GM12872 (cell line): ENCODE measurements at regions not wholly inside any gene's neighbourhood (a gene's known extent, or its start where the extent isn't known, plus 50 kb on each side); places are given as distances from the start of the nearest gene placed in this dataset.

Experiments used
- TF ChIP-seq, protein P1 (sequence below): IDR thresholded peaks from 3 replicates; pipeline ENCODE4 v1.5.1; 2011; ENCODE audit warnings: low read depth, mild to moderate bottlenecking, low read length, moderate library complexity; ENCODE audit not compliant: insufficient read depth

DNA sequence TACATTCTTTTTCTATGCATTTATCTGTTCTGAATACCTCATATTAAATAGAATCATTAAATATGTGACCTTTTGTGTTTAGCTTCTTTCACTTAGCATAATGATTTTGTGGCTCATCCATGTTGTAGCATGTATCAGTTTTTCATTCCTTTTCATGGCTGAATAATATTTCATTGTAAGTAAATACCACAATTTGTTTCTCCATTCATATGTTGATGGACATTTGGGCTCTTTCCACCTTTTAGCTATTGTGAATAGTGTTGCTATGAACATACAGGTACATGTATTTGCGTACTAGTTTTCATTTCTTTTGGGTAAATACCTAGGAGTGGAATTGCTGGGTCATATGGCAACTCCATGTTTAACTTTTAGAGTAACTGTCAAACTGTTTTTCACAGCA lies 85.1 kb downstream of the GNL3L start:
- TF ChIP-seq, protein P1, sequence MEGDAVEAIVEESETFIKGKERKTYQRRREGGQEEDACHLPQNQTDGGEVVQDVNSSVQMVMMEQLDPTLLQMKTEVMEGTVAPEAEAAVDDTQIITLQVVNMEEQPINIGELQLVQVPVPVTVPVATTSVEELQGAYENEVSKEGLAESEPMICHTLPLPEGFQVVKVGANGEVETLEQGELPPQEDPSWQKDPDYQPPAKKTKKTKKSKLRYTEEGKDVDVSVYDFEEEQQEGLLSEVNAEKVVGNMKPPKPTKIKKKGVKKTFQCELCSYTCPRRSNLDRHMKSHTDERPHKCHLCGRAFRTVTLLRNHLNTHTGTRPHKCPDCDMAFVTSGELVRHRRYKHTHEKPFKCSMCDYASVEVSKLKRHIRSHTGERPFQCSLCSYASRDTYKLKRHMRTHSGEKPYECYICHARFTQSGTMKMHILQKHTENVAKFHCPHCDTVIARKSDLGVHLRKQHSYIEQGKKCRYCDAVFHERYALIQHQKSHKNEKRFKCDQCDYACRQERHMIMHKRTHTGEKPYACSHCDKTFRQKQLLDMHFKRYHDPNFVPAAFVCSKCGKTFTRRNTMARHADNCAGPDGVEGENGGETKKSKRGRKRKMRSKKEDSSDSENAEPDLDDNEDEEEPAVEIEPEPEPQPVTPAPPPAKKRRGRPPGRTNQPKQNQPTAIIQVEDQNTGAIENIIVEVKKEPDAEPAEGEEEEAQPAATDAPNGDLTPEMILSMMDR: no peak

DNA sequence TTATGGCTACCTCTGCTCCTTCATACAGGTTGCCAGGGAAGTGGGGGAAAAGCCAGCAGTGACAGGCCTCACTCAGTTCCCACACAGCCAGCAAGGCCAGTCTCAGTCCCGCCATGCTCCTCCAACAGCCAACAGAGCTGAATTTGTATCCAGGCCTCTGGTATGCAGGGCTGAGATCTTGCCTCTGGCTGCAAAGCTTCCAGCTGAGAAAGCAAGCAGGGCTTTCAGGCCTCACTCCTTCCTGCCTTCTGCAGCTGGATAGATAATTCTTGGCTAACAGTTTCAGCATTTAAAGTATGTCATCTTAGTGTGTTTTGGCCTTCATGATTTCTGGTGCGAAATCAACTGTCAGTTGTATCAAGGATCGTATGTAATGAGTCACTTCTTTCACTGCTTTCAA lies 103.6 kb downstream of the GNL3L start:
- TF ChIP-seq, protein P1: no peak

DNA sequence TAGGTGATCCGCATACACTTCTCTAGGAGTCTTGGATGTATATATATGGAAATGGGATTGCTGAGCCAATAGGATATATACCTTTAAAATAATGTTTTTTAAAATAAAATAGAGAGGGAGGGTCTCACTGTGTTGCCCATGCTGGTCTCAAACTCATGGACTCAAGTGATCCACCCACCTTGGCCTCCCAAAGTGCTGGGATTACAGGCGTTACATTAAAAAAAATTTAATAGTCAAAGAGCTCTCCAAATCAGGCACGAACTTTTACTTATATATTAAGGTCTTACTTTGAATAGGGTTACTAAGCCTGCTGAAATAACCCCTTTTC lies 109.0 kb downstream of the GNL3L start:
- TF ChIP-seq, protein P1: no peak

DNA sequence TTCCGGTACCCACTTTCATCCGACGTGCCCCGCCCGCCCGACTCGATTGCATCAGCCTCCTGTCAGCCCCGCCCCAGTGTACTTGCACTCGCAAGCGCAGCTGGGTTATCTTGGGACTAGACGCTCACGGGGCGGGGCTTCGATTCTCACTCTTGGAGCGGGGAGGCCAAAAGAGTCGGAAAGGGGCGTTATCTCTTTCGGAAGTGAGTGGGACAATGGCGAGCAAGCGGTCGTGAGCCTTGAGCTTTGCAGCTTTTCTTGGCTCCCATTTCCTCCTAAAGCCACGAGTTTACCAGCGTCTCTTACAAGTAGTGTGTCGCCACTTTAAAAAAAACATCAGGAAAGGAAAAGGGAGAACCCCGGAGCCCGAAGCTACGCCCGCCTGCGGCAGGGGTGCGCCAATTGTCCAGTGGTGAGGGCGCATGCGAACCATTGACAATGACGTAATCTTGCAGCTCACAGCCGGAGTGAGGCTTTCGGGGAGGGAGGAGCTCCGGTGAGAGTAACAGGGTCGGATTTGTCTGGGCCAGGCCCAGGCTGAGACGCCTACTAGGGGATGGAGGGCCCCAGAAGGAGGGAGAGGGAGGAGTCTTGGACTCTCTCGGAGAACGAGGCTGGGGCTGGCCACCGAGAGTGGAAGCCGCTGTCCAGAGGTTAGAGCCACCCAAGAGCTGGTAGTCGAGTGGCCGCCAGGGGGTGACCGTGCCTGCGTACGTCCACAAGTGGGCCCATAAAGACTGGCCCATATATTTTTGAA lies 109.5 kb downstream of the GNL3L start:
- TF ChIP-seq, protein P1: peak; percentile 70

DNA sequence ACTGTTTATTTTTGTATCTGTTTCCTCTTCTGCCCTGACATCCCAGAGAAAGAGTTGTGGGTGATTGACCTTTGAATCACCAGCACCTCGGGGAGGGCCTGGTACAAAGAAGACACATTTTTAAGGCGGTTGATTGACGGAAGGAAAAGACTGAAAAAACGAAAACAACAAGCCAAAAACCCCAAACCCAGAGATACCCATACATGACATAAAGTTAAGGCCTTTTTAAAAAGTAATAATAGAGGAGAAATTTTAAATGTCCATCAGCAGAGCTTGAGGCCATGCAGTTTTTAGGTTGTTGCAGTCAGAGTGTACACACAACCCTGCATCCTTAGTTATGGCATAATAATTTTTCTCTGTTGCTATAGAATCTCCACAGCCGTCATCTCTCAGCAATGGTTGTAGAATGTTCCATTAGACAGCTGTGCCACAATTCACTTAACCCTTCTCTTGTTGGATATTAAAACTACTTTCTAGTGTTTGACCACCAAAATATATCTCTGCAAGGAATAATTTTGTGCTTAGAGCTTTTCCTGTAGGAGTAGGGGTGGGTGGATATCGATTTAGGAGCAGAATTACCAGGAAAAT lies 110.2 kb downstream of the GNL3L start:
- TF ChIP-seq, protein P1: no peak

DNA sequence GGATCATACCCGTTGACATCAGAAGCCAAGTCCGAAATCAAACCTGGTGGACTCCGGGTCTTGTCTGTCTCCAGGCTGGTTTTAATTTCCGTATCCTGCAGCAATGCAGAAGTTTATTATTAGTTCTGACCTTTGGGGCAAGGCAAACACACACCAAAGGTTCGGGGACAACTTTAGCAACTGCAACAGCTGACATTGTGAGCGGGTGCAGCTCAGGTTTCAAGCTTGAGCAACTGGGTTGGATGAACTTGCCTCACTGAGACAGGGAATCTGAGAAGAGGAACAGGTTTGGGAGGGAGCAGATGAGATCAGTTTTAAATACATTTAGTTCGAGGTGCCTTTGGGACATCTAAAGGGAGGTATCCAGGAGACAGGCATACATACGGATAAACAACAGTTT lies 110.7 kb downstream of the GNL3L start:
- TF ChIP-seq, protein P1: no peak

DNA sequence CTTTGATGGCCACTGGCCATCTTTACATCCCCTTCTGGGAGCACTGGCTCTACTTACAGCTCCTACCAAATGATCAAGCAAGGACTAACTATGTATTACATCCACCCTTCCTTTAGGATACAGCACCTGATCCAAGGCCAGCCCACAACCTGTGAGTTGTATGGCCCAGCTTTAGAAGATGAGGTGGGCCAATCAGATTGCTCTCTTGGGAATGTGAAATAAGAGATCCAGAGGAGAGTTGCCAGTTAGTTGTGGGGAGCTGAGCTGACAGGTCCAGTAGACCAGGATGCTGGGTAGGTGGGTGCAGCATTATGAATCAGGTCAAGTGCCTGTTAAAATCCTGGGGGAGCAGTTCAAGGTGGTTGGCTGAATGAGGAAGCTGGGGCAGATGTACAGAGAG lies 111.5 kb downstream of the GNL3L start:
- TF ChIP-seq, protein P1: no peak

DNA sequence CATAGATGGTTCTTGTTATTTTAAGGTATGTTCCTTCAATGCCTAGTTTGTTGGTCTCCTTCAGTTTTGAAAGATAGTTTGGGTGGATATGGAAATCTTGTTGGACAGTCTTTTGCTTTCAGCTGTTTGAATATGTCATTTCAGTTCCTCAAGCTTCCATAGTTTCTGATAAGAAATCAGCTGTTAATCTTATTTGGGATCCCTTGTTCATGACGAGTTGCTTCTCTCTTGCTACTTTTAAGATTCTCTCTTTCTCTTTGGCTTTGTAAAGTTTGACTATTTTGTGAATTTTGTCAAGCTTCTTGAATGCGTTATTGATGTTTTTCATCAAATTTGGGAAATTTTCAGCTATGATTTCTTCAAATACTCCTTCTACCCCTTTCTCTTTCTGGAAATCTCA lies 129.5 kb downstream of the GNL3L start:
- TF ChIP-seq, protein P1: no peak
